GM12878 (cell line): ENCODE measurements at regions not wholly inside any gene's neighbourhood (a gene's known extent, or its start where the extent isn't known, plus 50 kb on each side); places are given as distances from the start of the nearest gene placed in this dataset.

ENCODE experiments used
- ATAC-seq: fragments of 200-7000 bp; cut with Tn5 transposase; 3 replicates; pipeline ENCODE4 v1.9.1; 2020; ENCODE audit warnings: mild to moderate bottlenecking, moderate library complexity
- BruUV-seq: library from RNA; stranded (reverse); fragments of 400-500 nt; replicated peaks from 2 replicates; lab custom pipeline; 2021; lab: Mats Ljungman, UMichigan
- CTCF ChIA-PET: fragments of 300-600 bp; sonication (Branson Sonifier 250); formaldehyde crosslinking; extraction: SDS; loops from one replicate; lab custom pipeline; 2021; ENCODE audit warnings: inconsistent platforms; lab: Yijun Ruan, JAX
- POLR2A ChIA-PET: fragments of 350-600 bp; formaldehyde crosslinking; extraction: SDS; loops from one replicate; lab custom pipeline; 2021; ENCODE audit warnings: inconsistent platforms; lab: Charles Lee
- RAD21 ChIA-PET: fragments of 300-600 bp; sonication (Branson Sonifier 250); formaldehyde crosslinking; loops from one replicate; lab custom pipeline; 2023; ENCODE audit warnings: antibody characterized with exemption; ENCODE audit not compliant: unreplicated experiment; lab: Charles Lee
- SMC1A ChIA-PET: fragments of 300-600 bp; sonication (Branson Sonifier 250); formaldehyde crosslinking; loops from one replicate; lab custom pipeline; 2023; ENCODE audit not compliant: unreplicated experiment, uncharacterized antibody; lab: Charles Lee
- DNase-seq: peaks from one replicate; pipeline ENCODE4 v3.0.0-alpha.2; 2011; ENCODE audit warnings: low read depth, low spot score
- FAIRE-seq: peaks from 3 replicates; lab custom pipeline; 2011; peaks lifted over from hg19 to GRCh38; lab: Jason Lieb, UNC
- H2AFZ ChIP-seq: 2 replicates; pipeline ENCODE4 v1.6.0; 2011; ENCODE audit warnings: low read depth, low read length, control low read depth; ENCODE audit not compliant: control insufficient read depth
- H3K27ac ChIP-seq: 2 replicates; pipeline ENCODE4 v1.5.1; 2011; ENCODE audit warnings: control low read depth; ENCODE audit not compliant: control insufficient read depth, insufficient read depth
- H3K27me3 ChIP-seq, 2 experiments: replicated peaks in 1 of 2; 2 replicates each; pipeline versions ENCODE4 v1.6.0 to v1.6.1; 2011; ENCODE audit warnings: low read length in 1 of 2; ENCODE audit not compliant: control insufficient read depth in 2 of 2, insufficient read depth in 2 of 2
- H3K36me3 ChIP-seq, 2 experiments: 2 replicates each; pipeline ENCODE4 v1.5.1; 2011; ENCODE audit warnings: low read length in 1 of 2; ENCODE audit not compliant: control insufficient read depth in 2 of 2, insufficient read depth in 2 of 2
- H3K4me1 ChIP-seq: 2 replicates; pipeline ENCODE4 v1.6.1; 2011; ENCODE audit warnings: mild to moderate bottlenecking, low read length, moderate library complexity, mixed read lengths; ENCODE audit not compliant: control insufficient read depth, insufficient read depth
- H3K4me2 ChIP-seq: 2 replicates; pipeline ENCODE4 v1.6.0; 2011; ENCODE audit warnings: control low read depth; ENCODE audit not compliant: control insufficient read depth, insufficient read depth
- H3K4me3 ChIP-seq: fragments of 200-600 bp; sonication (generic); 2 replicates; pipeline ENCODE4 v1.5.1; 2016
- H3K79me2 ChIP-seq: 2 replicates; pipeline ENCODE4 v1.6.0; 2011; ENCODE audit warnings: low read length; ENCODE audit not compliant: control insufficient read depth, insufficient read depth
- H3K9ac ChIP-seq: 2 replicates; pipeline ENCODE4 v1.8.0; 2011; ENCODE audit warnings: low read length, control low read depth, mixed read lengths; ENCODE audit not compliant: control insufficient read depth, insufficient read depth
- H3K9me3 ChIP-seq: replicated peaks from 3 replicates; pipeline ENCODE4 v1.5.1; 2011; ENCODE audit warnings: mild to moderate bottlenecking, low read length; ENCODE audit not compliant: control insufficient read depth, insufficient read depth
- H4K20me1 ChIP-seq: 2 replicates; pipeline ENCODE4 v1.6.0; 2011; ENCODE audit not compliant: control insufficient read depth, insufficient read depth
- BCLAF1 ChIP-seq: fragments of 450-650 bp; IDR thresholded peaks from 2 replicates; pipeline ENCODE4 v1.6.1; 2017; ENCODE audit warnings: antibody characterized with exemption, mild to moderate bottlenecking, moderate library complexity
- BRCA1 ChIP-seq: IDR thresholded peaks from 2 replicates; pipeline ENCODE4 v1.6.1; 2011; ENCODE audit warnings: low read depth, low read length, improper control_type of control experiment
- DPF2 ChIP-seq: fragments of 450-650 bp; IDR thresholded peaks from 2 replicates; pipeline ENCODE4 v1.6.1; 2017; ENCODE audit warnings: mild to moderate bottlenecking
- E2F4 ChIP-seq: IDR thresholded peaks from 2 replicates; pipeline ENCODE4 v1.6.1; 2012; ENCODE audit warnings: low read depth, low read length, improper control_type of control experiment
- HSF1 ChIP-seq: fragments of 150-350 bp; IDR thresholded peaks from 2 replicates; pipeline ENCODE4 v1.6.1; 2014; ENCODE audit warnings: mild to moderate bottlenecking, low read depth, low read length
- IKZF1 ChIP-seq: fragments of 450-650 bp; conservative IDR thresholded peaks from 2 replicates; pipeline ENCODE4 v1.6.1; 2017; ENCODE audit warnings: antibody characterized with exemption, mild to moderate bottlenecking
- MAX ChIP-seq: IDR thresholded peaks from 2 replicates; pipeline ENCODE4 v1.6.1; 2012; ENCODE audit warnings: low read depth, low read length, improper control_type of control experiment
- SMARCA5 ChIP-seq: fragments of 450-650 bp; IDR thresholded peaks from 2 replicates; pipeline ENCODE4 v1.6.1; 2017; ENCODE audit warnings: mild to moderate bottlenecking
- WGBS: methylation state at CpG from one replicate; pipeline ENCODE4 v1.1.6; 2016; ENCODE audit warnings: low lambda C conversion rate; ENCODE audit not compliant: insufficient replicate concordance, insufficient coverage; ENCODE audit errors: missing lambda C conversion rate; 5-methylcytosine and 5-hydroxymethylcytosine counted together
- in situ Hi-C: fragments of 300-500 bp; cut with MboI; formaldehyde crosslinking; loops from 9 replicates; pipeline ENCODE4 v1.14.3; 2018; ENCODE audit warnings: mixed read lengths
- intact Hi-C: fragments of 100-400 bp; cut with micrococcal nuclease; formaldehyde crosslinking; loops from one replicate; pipeline ENCODE4 v1.14.2; 2022; ENCODE audit not compliant: unreplicated experiment

GRCh38 chr11:112455791-112456190, 195.1 kb upstream of the PLET1 start (continued):
- TF ChIP-seq DPF2 = no peak
- no peak for TF ChIP-seq BRCA1
- no peak for TF ChIP-seq BCLAF1
- no peak for TF ChIP-seq MAX
- TF ChIP-seq HSF1 = no peak

- no peak for FAIRE-seq
- no peaks in the 10 kb centered on the region for H3K79me2 ChIP-seq
- RAD21 ChIA-PET = no interaction called here
- DNase-seq = no peak
- no peak overlapping the region for H3K9ac ChIP-seq
- intact Hi-C loops (no loop called here), in situ Hi-C loops (no loop called here)
- peaks cover 2% of the 10 kb centered on the region; the same call in 2 of the 3 replicates for H3K9me3 ChIP-seq
- no peak for ATAC-seq
- SMC1A ChIA-PET = no interaction called here
- H3K36me3 ChIP-seq = no peaks in the 10 kb centered on the region
- CTCF ChIA-PET = no interaction called here
- no peak overlapping the region for H3K27ac ChIP-seq
- no TSS peak for BruUV-seq
- no peak overlapping the region for H3K4me3 ChIP-seq
- TF ChIP-seq SMARCA5 (no peak), E2F4 (no peak), IKZF1 (no peak)
- H3K4me1 ChIP-seq = no peaks in the 10 kb centered on the region
- H3K4me2 ChIP-seq = no peak overlapping the region
- H4K20me1 ChIP-seq = no peaks in the 10 kb centered on the region
- WGBS = 70% methylated on average over 2 of the region's 2 CpGs
- POLR2A ChIA-PET = no interaction called here
- H2AFZ ChIP-seq = no peak overlapping the region
- no peaks in the 10 kb centered on the region; a peak in 1 of 4 replicates for H3K27me3 ChIP-seq
These were observed 196.9 kb upstream of the PLET1 start for GRCh38 chr11:112457532-112457931.
